ENCODE measurements at regions not wholly inside any gene's neighbourhood (a gene's known extent, or its start where the extent isn't known, plus 50 kb on each side); places are given as distances from the start of the nearest gene placed in this dataset.

DNA sequence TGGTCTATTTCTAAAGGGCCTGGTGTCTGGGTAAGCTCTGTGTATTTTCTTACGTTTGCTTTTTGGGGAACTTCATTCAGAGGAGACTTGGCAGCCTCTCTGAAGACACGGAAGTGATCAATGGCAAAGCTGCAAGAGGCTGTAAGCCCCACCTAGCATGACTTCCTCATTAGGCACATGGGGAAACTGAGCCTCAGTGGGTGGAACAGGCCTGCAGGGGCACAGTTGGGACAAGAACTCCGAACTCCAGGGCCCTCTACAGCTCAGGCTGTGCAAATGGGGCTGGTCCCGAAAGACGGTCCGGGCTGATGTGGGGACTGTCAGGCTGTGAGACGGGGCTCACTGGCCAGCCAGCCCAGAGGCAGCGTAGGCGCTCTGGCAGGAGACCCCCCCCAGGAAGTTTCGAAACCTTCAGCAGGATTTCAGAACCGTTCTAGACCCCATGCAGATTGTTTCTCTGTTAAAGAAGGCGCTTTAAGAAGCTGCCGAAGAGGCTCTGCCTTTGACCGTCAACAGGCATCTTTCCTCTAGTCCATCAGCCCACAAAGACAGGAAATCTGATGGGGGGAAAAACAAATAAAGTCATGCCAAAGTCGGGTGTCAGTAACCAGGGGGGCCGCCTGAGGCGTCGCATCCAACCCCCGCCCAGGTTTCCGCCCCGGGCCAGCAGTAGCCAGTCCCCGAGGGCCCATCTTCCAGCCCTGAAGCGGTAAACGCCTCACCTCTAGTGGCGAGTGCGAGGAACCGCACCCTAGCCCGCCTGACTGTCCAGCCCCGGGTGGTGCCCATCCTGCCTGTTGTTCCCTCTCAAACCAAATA lies 79.8 kb upstream of the TBC1D3K start (continued):
- TF ChIP-seq NRF1 (conservative IDR thresholded peaks at IDR 0.05; ENCODE audit: low read depth, low read length): no peak
- TF ChIP-seq, protein P1, sequence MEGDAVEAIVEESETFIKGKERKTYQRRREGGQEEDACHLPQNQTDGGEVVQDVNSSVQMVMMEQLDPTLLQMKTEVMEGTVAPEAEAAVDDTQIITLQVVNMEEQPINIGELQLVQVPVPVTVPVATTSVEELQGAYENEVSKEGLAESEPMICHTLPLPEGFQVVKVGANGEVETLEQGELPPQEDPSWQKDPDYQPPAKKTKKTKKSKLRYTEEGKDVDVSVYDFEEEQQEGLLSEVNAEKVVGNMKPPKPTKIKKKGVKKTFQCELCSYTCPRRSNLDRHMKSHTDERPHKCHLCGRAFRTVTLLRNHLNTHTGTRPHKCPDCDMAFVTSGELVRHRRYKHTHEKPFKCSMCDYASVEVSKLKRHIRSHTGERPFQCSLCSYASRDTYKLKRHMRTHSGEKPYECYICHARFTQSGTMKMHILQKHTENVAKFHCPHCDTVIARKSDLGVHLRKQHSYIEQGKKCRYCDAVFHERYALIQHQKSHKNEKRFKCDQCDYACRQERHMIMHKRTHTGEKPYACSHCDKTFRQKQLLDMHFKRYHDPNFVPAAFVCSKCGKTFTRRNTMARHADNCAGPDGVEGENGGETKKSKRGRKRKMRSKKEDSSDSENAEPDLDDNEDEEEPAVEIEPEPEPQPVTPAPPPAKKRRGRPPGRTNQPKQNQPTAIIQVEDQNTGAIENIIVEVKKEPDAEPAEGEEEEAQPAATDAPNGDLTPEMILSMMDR (IDR thresholded peaks at IDR 0.05 in 2 of 3, conservative IDR thresholded peaks at IDR 0.05 in 1 of 3; ENCODE audit: control insufficient read depth in 2 of 3, extremely low read depth in 1 of 3, insufficient read depth in 1 of 3, low read depth in 3 of 3, low read length in 3 of 3): peak; percentile 69 to 90 (median 88)
- no peak for TF ChIP-seq ZNF622 (IDR thresholded peaks at IDR 0.05)
- TF ChIP-seq SMC3 (IDR thresholded peaks at IDR 0.05; ENCODE audit: borderline replicate concordance, low read length): peak; percentile 46; the same call in 1 of the 2 replicates
- peak; percentile 39; the same call in 1 of the 2 replicates for TF ChIP-seq SPI1 (IDR thresholded peaks at IDR 0.05; ENCODE audit: borderline replicate concordance, insufficient read depth, low read depth, low read length)
- TF ChIP-seq ZZZ3 (IDR thresholded peaks at IDR 0.05; ENCODE audit: control insufficient read depth, insufficient read length, low read depth): no peak
- no peak for TF ChIP-seq DPF2 (IDR thresholded peaks at IDR 0.05)
- TF ChIP-seq STAT3 (IDR thresholded peaks at IDR 0.05; ENCODE audit: low read depth, low read length): no peak
- TF ChIP-seq, protein P2, sequence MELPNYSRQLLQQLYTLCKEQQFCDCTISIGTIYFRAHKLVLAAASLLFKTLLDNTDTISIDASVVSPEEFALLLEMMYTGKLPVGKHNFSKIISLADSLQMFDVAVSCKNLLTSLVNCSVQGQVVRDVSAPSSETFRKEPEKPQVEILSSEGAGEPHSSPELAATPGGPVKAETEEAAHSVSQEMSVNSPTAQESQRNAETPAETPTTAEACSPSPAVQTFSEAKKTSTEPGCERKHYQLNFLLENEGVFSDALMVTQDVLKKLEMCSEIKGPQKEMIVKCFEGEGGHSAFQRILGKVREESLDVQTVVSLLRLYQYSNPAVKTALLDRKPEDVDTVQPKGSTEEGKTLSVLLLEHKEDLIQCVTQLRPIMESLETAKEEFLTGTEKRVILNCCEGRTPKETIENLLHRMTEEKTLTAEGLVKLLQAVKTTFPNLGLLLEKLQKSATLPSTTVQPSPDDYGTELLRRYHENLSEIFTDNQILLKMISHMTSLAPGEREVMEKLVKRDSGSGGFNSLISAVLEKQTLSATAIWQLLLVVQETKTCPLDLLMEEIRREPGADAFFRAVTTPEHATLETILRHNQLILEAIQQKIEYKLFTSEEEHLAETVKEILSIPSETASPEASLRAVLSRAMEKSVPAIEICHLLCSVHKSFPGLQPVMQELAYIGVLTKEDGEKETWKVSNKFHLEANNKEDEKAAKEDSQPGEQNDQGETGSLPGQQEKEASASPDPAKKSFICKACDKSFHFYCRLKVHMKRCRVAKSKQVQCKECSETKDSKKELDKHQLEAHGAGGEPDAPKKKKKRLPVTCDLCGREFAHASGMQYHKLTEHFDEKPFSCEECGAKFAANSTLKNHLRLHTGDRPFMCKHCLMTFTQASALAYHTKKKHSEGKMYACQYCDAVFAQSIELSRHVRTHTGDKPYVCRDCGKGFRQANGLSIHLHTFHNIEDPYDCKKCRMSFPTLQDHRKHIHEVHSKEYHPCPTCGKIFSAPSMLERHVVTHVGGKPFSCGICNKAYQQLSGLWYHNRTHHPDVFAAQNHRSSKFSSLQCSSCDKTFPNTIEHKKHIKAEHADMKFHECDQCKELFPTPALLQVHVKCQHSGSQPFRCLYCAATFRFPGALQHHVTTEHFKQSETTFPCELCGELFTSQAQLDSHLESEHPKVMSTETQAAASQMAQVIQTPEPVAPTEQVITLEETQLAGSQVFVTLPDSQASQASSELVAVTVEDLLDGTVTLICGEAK (IDR thresholded peaks at IDR 0.05; ENCODE audit: borderline replicate concordance): no peak
- TF ChIP-seq RUNX3 (IDR thresholded peaks at IDR 0.05; ENCODE audit: low read length): peak; percentile 69
- no peak for TF ChIP-seq KAT2A (conservative IDR thresholded peaks at IDR 0.05; ENCODE audit: control insufficient read depth, low read depth, low read length)
- 0 out of 2 replicates have a peak, but pooled peaks have one; percentile 26 for TF ChIP-seq POLR2A (IDR thresholded peaks at IDR 0.05; ENCODE audit: low read depth, low read length)
- TF ChIP-seq, protein P3, sequence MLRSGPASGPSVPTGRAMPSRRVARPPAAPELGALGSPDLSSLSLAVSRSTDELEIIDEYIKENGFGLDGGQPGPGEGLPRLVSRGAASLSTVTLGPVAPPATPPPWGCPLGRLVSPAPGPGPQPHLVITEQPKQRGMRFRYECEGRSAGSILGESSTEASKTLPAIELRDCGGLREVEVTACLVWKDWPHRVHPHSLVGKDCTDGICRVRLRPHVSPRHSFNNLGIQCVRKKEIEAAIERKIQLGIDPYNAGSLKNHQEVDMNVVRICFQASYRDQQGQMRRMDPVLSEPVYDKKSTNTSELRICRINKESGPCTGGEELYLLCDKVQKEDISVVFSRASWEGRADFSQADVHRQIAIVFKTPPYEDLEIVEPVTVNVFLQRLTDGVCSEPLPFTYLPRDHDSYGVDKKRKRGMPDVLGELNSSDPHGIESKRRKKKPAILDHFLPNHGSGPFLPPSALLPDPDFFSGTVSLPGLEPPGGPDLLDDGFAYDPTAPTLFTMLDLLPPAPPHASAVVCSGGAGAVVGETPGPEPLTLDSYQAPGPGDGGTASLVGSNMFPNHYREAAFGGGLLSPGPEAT (IDR thresholded peaks at IDR 0.05; ENCODE audit: low read depth): no peak
- TF ChIP-seq, protein P4, sequence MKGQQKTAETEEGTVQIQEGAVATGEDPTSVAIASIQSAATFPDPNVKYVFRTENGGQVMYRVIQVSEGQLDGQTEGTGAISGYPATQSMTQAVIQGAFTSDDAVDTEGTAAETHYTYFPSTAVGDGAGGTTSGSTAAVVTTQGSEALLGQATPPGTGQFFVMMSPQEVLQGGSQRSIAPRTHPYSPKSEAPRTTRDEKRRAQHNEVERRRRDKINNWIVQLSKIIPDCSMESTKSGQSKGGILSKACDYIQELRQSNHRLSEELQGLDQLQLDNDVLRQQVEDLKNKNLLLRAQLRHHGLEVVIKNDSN (IDR thresholded peaks at IDR 0.05; ENCODE audit: borderline replicate concordance, extremely low read length, insufficient read depth, low read depth, low read length): no peak
- TF ChIP-seq EP300 (IDR thresholded peaks at IDR 0.05; ENCODE audit: borderline replicate concordance in 1 of 2, control insufficient read depth in 1 of 2, low read depth in 2 of 2, low read length in 2 of 2): no peak
- no peak for TF ChIP-seq TCF3 (IDR thresholded peaks at IDR 0.05; ENCODE audit: borderline replicate concordance, insufficient read depth, low read depth, low read length)
- TF ChIP-seq SMAD5 (IDR thresholded peaks at IDR 0.05; ENCODE audit: low read depth): no peak
- no peak for TF ChIP-seq PAX5 (IDR thresholded peaks at IDR 0.05; ENCODE audit: borderline replicate concordance, low read depth, low read length)
- no peak for TF ChIP-seq ZNF274 (IDR thresholded peaks at IDR 0.05; ENCODE audit: insufficient read depth, insufficient read length)
- TF ChIP-seq, protein P5, sequence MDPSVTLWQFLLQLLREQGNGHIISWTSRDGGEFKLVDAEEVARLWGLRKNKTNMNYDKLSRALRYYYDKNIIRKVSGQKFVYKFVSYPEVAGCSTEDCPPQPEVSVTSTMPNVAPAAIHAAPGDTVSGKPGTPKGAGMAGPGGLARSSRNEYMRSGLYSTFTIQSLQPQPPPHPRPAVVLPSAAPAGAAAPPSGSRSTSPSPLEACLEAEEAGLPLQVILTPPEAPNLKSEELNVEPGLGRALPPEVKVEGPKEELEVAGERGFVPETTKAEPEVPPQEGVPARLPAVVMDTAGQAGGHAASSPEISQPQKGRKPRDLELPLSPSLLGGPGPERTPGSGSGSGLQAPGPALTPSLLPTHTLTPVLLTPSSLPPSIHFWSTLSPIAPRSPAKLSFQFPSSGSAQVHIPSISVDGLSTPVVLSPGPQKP (IDR thresholded peaks at IDR 0.05; ENCODE audit: low read depth, low read length): no peak

Measured in GM12878 (cell line).